IMR-90 (cell line): ENCODE measurements at regions not wholly inside any gene's neighbourhood (a gene's known extent, or its start where the extent isn't known, plus 50 kb on each side); places are given as distances from the start of the nearest gene placed in this dataset.

Experiments
- ATAC-seq: fragments of 200-7000 bp; cut with Tn5 transposase; 2 replicates; pipeline ENCODE4 v1.9.1; 2020; ENCODE audit warnings: low read depth, mild to moderate bottlenecking, moderate library complexity
- BruUV-seq: library from RNA; stranded (reverse); fragments of 400-500 nt; replicated peaks from 2 replicates; lab custom pipeline; 2021; lab: Mats Ljungman, UMichigan
- CTCF ChIA-PET: fragments of 300-600 bp; formaldehyde crosslinking; extraction: SDS; loops from one replicate; lab custom pipeline; 2021; ENCODE audit warnings: antibody characterized with exemption; lab: Yijun Ruan, JAX
- POLR2A ChIA-PET: fragments of 300-600 bp; sonication (Branson Sonifier 250); formaldehyde crosslinking; loops from one replicate; lab custom pipeline; 2022; ENCODE audit warnings: antibody characterized with exemption; ENCODE audit not compliant: unreplicated experiment; lab: Charles Lee
- DNase-seq: peaks from one replicate; pipeline ENCODE4 v3.0.0; 2013
- H2AFZ ChIP-seq: replicated peaks from 2 replicates; pipeline ENCODE3; 2013; ENCODE audit warnings: low read length, mild to moderate bottlenecking; ENCODE audit not compliant: poor library complexity
- H2AK5ac ChIP-seq: 2 replicates; pipeline ENCODE4 v1.6.1; 2013; ENCODE audit warnings: low read depth, low read length, inconsistent platforms
- H2AK9ac ChIP-seq: replicated peaks from 2 replicates; pipeline ENCODE3; 2013; ENCODE audit warnings: mild to moderate bottlenecking, low read depth, low read length, moderate library complexity; ENCODE audit not compliant: poor library complexity
- H2BK120ac ChIP-seq: 2 replicates; pipeline ENCODE4 v1.6.1; 2013; ENCODE audit warnings: low read depth, low read length, inconsistent platforms
- H2BK15ac ChIP-seq: 3 replicates; pipeline ENCODE4 v1.6.1; 2013; ENCODE audit warnings: low read depth, low read length, inconsistent platforms
- H2BK20ac ChIP-seq: 2 replicates; pipeline ENCODE4 v1.6.1; 2013; ENCODE audit warnings: low read depth, mild to moderate bottlenecking, inconsistent platforms, low read length, moderate library complexity
- H2BK5ac ChIP-seq: 2 replicates; pipeline ENCODE4 v1.6.1; 2013; ENCODE audit warnings: mild to moderate bottlenecking, low read depth, low read length, inconsistent platforms; ENCODE audit not compliant: poor library complexity, severe bottlenecking
- H3K14ac ChIP-seq: replicated peaks from 2 replicates; pipeline ENCODE4 v1.6.1; 2013; ENCODE audit warnings: low read depth, low read length, inconsistent platforms
- H3K18ac ChIP-seq: 2 replicates; pipeline ENCODE4 v1.6.1; 2013; ENCODE audit warnings: low read depth, low read length, control low read depth
- H3K23ac ChIP-seq: 2 replicates; pipeline ENCODE4 v1.6.1; 2013; ENCODE audit warnings: low read depth, low read length, inconsistent platforms
- H3K27ac ChIP-seq: 2 replicates; pipeline ENCODE4 v1.5.1; 2013; ENCODE audit warnings: mild to moderate bottlenecking, control low read depth, low read length; ENCODE audit not compliant: insufficient read depth
- H3K27me3 ChIP-seq: 2 replicates; pipeline ENCODE4 v1.6.1; 2013; ENCODE audit warnings: low read length; ENCODE audit not compliant: control insufficient read depth, insufficient read depth
- H3K36me3 ChIP-seq: 2 replicates; pipeline ENCODE4 v1.6.1; 2013; ENCODE audit warnings: low read length, mixed read lengths; ENCODE audit not compliant: control insufficient read depth, insufficient read depth
- H3K4ac ChIP-seq: 2 replicates; pipeline ENCODE4 v1.6.1; 2013; ENCODE audit warnings: low read depth, low read length, inconsistent platforms
- H3K4me1 ChIP-seq: 2 replicates; pipeline ENCODE4 v1.6.1; 2013; ENCODE audit warnings: low read length, mixed read lengths; ENCODE audit not compliant: control insufficient read depth, insufficient read depth
- H3K4me2 ChIP-seq: 2 replicates; pipeline ENCODE4 v1.6.1; 2013; ENCODE audit warnings: low read depth, mild to moderate bottlenecking, control low read depth, low read length, moderate library complexity
- H3K4me3 ChIP-seq: 2 replicates; pipeline ENCODE4 v1.5.1; 2013; ENCODE audit warnings: low read depth, mild to moderate bottlenecking, control low read depth, low read length, moderate library complexity; ENCODE audit not compliant: insufficient read depth
- H3K56ac ChIP-seq: 2 replicates; pipeline ENCODE4 v1.6.1; 2013; ENCODE audit warnings: low read length, inconsistent platforms; ENCODE audit not compliant: insufficient read depth; ENCODE audit errors: extremely low read depth
- H3K79me1 ChIP-seq, 2 experiments: 2 replicates each; pipeline ENCODE4 v1.6.1; 2013; ENCODE audit warnings: low read length in 2 of 2, inconsistent platforms in 1 of 2, low read depth in 1 of 2
- H3K9ac ChIP-seq: 2 replicates; pipeline ENCODE4 v1.6.1; 2013; ENCODE audit warnings: low read depth, low read length, control low read depth
- H3K9me1 ChIP-seq: 2 replicates; pipeline ENCODE4 v1.6.1; 2013; ENCODE audit warnings: low read length, inconsistent platforms; ENCODE audit not compliant: insufficient read depth
- H3K9me3 ChIP-seq: 2 replicates; pipeline ENCODE4 v1.6.1; 2013; ENCODE audit warnings: low read length; ENCODE audit not compliant: control insufficient read depth, insufficient read depth
- H4K20me1 ChIP-seq: 2 replicates; pipeline ENCODE4 v1.6.1; 2013; ENCODE audit warnings: low read length, inconsistent platforms; ENCODE audit not compliant: insufficient read depth
- H4K5ac ChIP-seq: 2 replicates; pipeline ENCODE4 v1.6.1; 2013; ENCODE audit warnings: mild to moderate bottlenecking, low read depth, low read length, control low read depth
- H4K8ac ChIP-seq, 2 experiments: 2 replicates each; pipeline ENCODE4 v1.6.1; 2013; ENCODE audit warnings: low read depth in 2 of 2, low read length in 2 of 2, control low read depth in 1 of 2, inconsistent platforms in 1 of 2
- H4K91ac ChIP-seq: 2 replicates; pipeline ENCODE4 v1.6.1; 2013; ENCODE audit warnings: low read depth, low read length, inconsistent platforms; ENCODE audit not compliant: insufficient read depth
- BHLHE40 ChIP-seq: fragments of 150-350 bp; IDR thresholded peaks from 2 replicates; pipeline ENCODE4 v1.6.1; 2016; ENCODE audit warnings: mild to moderate bottlenecking, low read depth, low read length
- CEBPB ChIP-seq: IDR thresholded peaks from 2 replicates; pipeline ENCODE4 v1.6.1; 2012; ENCODE audit warnings: low read depth, low read length, improper control_type of control experiment
- CHD1 ChIP-seq: IDR thresholded peaks from 2 replicates; pipeline ENCODE4 v1.6.1; 2012; ENCODE audit warnings: low read depth, low read length, improper control_type of control experiment
- CTCF ChIP-seq: conservative IDR thresholded peaks from 2 replicates; pipeline ENCODE4 v1.5.1; 2012; ENCODE audit warnings: mild to moderate bottlenecking, low read depth, low read length, improper control_type of control experiment
- MAFK ChIP-seq: IDR thresholded peaks from 2 replicates; pipeline ENCODE4 v1.6.1; 2012; ENCODE audit warnings: low read depth, low read length, improper control_type of control experiment
- MAZ ChIP-seq: IDR thresholded peaks from 2 replicates; pipeline ENCODE4 v1.6.1; 2012; ENCODE audit warnings: low read depth, mild to moderate bottlenecking, low read length, improper control_type of control experiment, moderate library complexity, borderline replicate concordance
- MXI1 ChIP-seq: IDR thresholded peaks from 2 replicates; pipeline ENCODE4 v1.6.1; 2012; ENCODE audit warnings: low read depth, mild to moderate bottlenecking, low read length, moderate library complexity, borderline replicate concordance
- NFE2L2 ChIP-seq: fragments of 150-350 bp; IDR thresholded peaks from 2 replicates; pipeline ENCODE4 v1.6.1; 2016; ENCODE audit warnings: low read depth, mild to moderate bottlenecking, low read length
- POLR2A ChIP-seq: IDR thresholded peaks from 2 replicates; pipeline ENCODE4 v1.6.1; 2012; ENCODE audit warnings: mild to moderate bottlenecking, low read depth, low read length
- RAD21 ChIP-seq: IDR thresholded peaks from 2 replicates; pipeline ENCODE4 v1.6.1; 2012; ENCODE audit warnings: low read length, improper control_type of control experiment
- RCOR1 ChIP-seq: IDR thresholded peaks from 2 replicates; pipeline ENCODE4 v1.6.1; 2012; ENCODE audit warnings: mild to moderate bottlenecking, low read length, improper control_type of control experiment; ENCODE audit not compliant: insufficient replicate concordance
- RFX5 ChIP-seq: IDR thresholded peaks from 2 replicates; pipeline ENCODE4 v1.8.0; 2012; ENCODE audit warnings: low read depth, mild to moderate bottlenecking, low read length, moderate library complexity
- SMC3 ChIP-seq: fragments of 150-350 bp; IDR thresholded peaks from 2 replicates; pipeline ENCODE4 v1.6.1; 2016; ENCODE audit warnings: low read depth, mild to moderate bottlenecking, antibody characterized with exemption, low read length, moderate library complexity
- WGBS, 2 experiments: methylation state at CpG; one replicate each; pipeline versions ENCODE4 v1.1.5 to v1.1.7; 2013; ENCODE audit warnings: missing lambda C conversion rate in 2 of 2; ENCODE audit not compliant: insufficient read length in 1 of 2; ENCODE audit errors: extremely low coverage in 2 of 2; 5-methylcytosine and 5-hydroxymethylcytosine counted together
- dilution Hi-C: fragments of 300-500 bp; cut with HindIII; formaldehyde crosslinking; loops from one replicate; pipeline ENCODE4 v1.14.3; 2018; ENCODE audit warnings: low sequenced_read_pairs; ENCODE audit not compliant: unreplicated experiment
- in situ Hi-C: fragments of 300-500 bp; cut with MboI; formaldehyde crosslinking; loops from 3 replicates; pipeline ENCODE4 v1.14.3; 2019; ENCODE audit warnings: low sequenced_read_pairs, inconsistent platforms, mixed read lengths
- intact Hi-C: fragments of 100-400 bp; cut with micrococcal nuclease; formaldehyde crosslinking; loops from 2 replicates; pipeline ENCODE4 v1.10.0; 2022
- TF ChIP-seq, protein P1 (sequence below): fragments of 150-350 bp; IDR thresholded peaks from 2 replicates; pipeline ENCODE4 v1.6.1; 2016; ENCODE audit warnings: low read depth, mild to moderate bottlenecking, low read length, moderate library complexity, borderline replicate concordance

DNA sequence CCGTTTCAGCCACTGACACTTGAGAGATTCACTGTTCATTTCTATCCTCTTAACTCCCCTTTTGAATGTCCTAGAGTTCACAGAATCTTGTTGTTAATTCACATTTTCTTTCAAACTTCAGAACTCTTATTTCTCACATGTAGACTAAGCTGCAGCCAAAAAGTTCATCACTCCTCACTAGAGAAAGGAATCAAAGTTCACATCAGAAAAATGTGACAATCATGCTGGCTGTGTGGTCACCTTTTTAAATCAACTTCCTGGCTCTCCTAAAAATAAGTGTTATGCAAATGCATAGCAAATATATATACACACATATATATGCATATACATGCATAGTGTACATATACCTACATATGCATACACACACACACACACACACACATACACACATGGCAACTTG lies 123.0 kb downstream of the CBLN4 start:
- Histone ChIP-seq H2AK9ac (no peak overlapping the region), H2AK5ac (no peak overlapping the region), H3K14ac (no peak overlapping the region), H4K8ac (no peak overlapping the region), H3K79me1 (no peaks in the 10 kb centered on the region), H3K4ac (no peak overlapping the region), H2BK15ac (no peak overlapping the region), H3K9me1 (no peaks in the 10 kb centered on the region), H3K4me3 (no peak overlapping the region), H3K36me3 (no peaks in the 10 kb centered on the region), H3K4me2 (no peak overlapping the region), H4K91ac (no peak overlapping the region), H4K20me1 (no peaks in the 10 kb centered on the region), H3K4me1 (no peaks in the 10 kb centered on the region), H2BK5ac (no peak overlapping the region), H4K5ac (no peak overlapping the region), H3K9me3 (peaks cover 15% of the 10 kb centered on the region), H3K18ac (no peak overlapping the region), H3K27ac (no peak overlapping the region), H2AFZ (no peak overlapping the region), H2BK20ac (no peak overlapping the region), H3K9ac (no peak overlapping the region), H3K23ac (no peak overlapping the region), H3K56ac (no peak overlapping the region), H2BK120ac (no peak overlapping the region), H3K27me3 (no peaks in the 10 kb centered on the region)
- in situ Hi-C loops (no loop called here), intact Hi-C loops (no loop called here), dilution Hi-C loops (no loop called here)
- ChIA-PET POLR2A (no interaction called here), CTCF (no interaction called here)
- TF ChIP-seq CTCF: no peak
- TF ChIP-seq, protein P1, sequence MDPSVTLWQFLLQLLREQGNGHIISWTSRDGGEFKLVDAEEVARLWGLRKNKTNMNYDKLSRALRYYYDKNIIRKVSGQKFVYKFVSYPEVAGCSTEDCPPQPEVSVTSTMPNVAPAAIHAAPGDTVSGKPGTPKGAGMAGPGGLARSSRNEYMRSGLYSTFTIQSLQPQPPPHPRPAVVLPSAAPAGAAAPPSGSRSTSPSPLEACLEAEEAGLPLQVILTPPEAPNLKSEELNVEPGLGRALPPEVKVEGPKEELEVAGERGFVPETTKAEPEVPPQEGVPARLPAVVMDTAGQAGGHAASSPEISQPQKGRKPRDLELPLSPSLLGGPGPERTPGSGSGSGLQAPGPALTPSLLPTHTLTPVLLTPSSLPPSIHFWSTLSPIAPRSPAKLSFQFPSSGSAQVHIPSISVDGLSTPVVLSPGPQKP: no peak
- TF ChIP-seq NFE2L2: no peak
- no peak for TF ChIP-seq SMC3
- no peak for TF ChIP-seq POLR2A
- no peak for TF ChIP-seq RFX5
- TF ChIP-seq RCOR1: no peak
- TF ChIP-seq BHLHE40: no peak
- TF ChIP-seq RAD21: no peak
- TF ChIP-seq MAFK: no peak
- TF ChIP-seq CHD1: no peak
- no peak for TF ChIP-seq MXI1
- no peak for TF ChIP-seq CEBPB
- TF ChIP-seq MAZ: no peak
- no peak for DNase-seq
- BruUV-seq: no TSS peak
- no peak for ATAC-seq
- no CpG with 5 or more reads among the region's 1 CpG for WGBS, 2 experiments
